ENCODE measurements at regions not wholly inside any gene's neighbourhood (a gene's known extent, or its start where the extent isn't known, plus 50 kb on each side); places are given as distances from the start of the nearest gene placed in this dataset.
"Not testable (repeated sequence)": the region's sequence is repeated elsewhere in the genome, so short reads cannot be mapped to it uniquely, and the experiment has no call there.

- no peak overlapping the region for H3K27ac ChIP-seq
- no peak for TF ChIP-seq CTCF (conservative IDR thresholded peaks at IDR 0.05)
These were observed 253.0 kb downstream of the RNF144B start for GRCh38 chr6:18640134-18640533.

- no peak for TF ChIP-seq CTCF (conservative IDR thresholded peaks at IDR 0.05)
- H3K27ac ChIP-seq = no peak overlapping the region
These were observed 253.6 kb downstream of the RNF144B start for GRCh38 chr6:18640754-18641153.

- TF ChIP-seq CTCF (conservative IDR thresholded peaks at IDR 0.05) = no peak
- no peak overlapping the region for H3K27ac ChIP-seq
These were observed 267.7 kb downstream of the RNF144B start for GRCh38 chr6:18654821-18655220.

- no peak overlapping the region for H3K27ac ChIP-seq
- no peak for TF ChIP-seq CTCF (conservative IDR thresholded peaks at IDR 0.05)
These were observed 269.4 kb downstream of the RNF144B start for GRCh38 chr6:18656506-18656905.

GRCh38 chr6:18659994-18660393, 272.8 kb downstream of the RNF144B start:
- not testable (repeated sequence) for H3K27ac ChIP-seq

- TF ChIP-seq CTCF (conservative IDR thresholded peaks at IDR 0.05) = no peak
- no peak overlapping the region for H3K27ac ChIP-seq
These were observed 275.9 kb downstream of the RNF144B start for GRCh38 chr6:18663011-18663410.

GRCh38 chr6:18664401-18664800, 277.3 kb downstream of the RNF144B start:
- no peak overlapping the region for H3K27ac ChIP-seq
- TF ChIP-seq CTCF (conservative IDR thresholded peaks at IDR 0.05) = no peak

- no peak for TF ChIP-seq CTCF (conservative IDR thresholded peaks at IDR 0.05)
- no peak overlapping the region for H3K27ac ChIP-seq
These were observed 280.5 kb downstream of the RNF144B start for GRCh38 chr6:18667612-18668011.
